ENCODE measurements at regions not wholly inside any gene's neighbourhood (a gene's known extent, or its start where the extent isn't known, plus 50 kb on each side); places are given as distances from the start of the nearest gene placed in this dataset.
"Not testable (repeated sequence)": the region's sequence is repeated elsewhere in the genome, so short reads cannot be mapped to it uniquely, and the experiment has no call there.

- DNase-seq (ENCODE audit: low spot score) (no peak), ATAC-seq (ENCODE audit: insufficient number of reproducible peaks, low FRiP score, low read depth) (no peak)
- H3K4me1 ChIP-seq (ENCODE audit: control insufficient read depth in 1 of 2, low read depth in 2 of 2), result no peaks in the 10 kb centered on the region
Measured at GRCh38 chr22:23484651-23485050, 95.4 kb downstream of the IGLL1 start.

DNA sequence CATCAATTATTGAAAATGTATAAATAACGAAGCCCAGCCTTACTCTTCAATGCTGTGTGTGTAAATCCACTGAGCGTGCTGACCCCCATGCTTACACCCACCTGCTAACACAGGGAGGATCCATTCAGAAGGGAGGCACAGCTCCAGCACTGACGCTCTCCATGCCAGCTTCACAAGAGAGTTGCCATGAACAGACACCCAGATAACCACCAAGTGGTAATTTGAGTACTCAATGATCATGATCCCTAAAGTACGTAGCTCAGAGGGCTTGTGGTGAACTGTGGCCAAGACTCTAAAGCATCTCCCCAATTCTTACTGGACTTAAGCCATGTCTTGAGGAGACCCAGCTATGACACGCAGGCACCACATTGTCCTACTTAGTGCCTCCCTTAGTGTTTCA is 98.7 kb downstream of the IGLL1 start:
- Histone ChIP-seq H3K9me3 (no peaks in the 10 kb centered on the region), H3K4me3 (no peak overlapping the region), H3K4me1 (ENCODE audit: control insufficient read depth in 1 of 2, low read depth in 2 of 2) (no peaks in the 10 kb centered on the region), H3K27ac (no peak overlapping the region), H3K36me3 (no peaks in the 10 kb centered on the region), H3K27me3 (replicated peaks; ENCODE audit: insufficient read depth) (no peaks in the 10 kb centered on the region)
- ATAC-seq (ENCODE audit: insufficient number of reproducible peaks, low FRiP score, low read depth) (no peak), DNase-seq (ENCODE audit: low spot score) (no peak)
- TF ChIP-seq, protein P1, sequence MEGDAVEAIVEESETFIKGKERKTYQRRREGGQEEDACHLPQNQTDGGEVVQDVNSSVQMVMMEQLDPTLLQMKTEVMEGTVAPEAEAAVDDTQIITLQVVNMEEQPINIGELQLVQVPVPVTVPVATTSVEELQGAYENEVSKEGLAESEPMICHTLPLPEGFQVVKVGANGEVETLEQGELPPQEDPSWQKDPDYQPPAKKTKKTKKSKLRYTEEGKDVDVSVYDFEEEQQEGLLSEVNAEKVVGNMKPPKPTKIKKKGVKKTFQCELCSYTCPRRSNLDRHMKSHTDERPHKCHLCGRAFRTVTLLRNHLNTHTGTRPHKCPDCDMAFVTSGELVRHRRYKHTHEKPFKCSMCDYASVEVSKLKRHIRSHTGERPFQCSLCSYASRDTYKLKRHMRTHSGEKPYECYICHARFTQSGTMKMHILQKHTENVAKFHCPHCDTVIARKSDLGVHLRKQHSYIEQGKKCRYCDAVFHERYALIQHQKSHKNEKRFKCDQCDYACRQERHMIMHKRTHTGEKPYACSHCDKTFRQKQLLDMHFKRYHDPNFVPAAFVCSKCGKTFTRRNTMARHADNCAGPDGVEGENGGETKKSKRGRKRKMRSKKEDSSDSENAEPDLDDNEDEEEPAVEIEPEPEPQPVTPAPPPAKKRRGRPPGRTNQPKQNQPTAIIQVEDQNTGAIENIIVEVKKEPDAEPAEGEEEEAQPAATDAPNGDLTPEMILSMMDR (IDR thresholded peaks at IDR 0.05), result no peak

More at GRCh38 chr22:23484651-23485050, 95.4 kb downstream of the IGLL1 start:
- TF ChIP-seq, protein P1 (IDR thresholded peaks at IDR 0.05), result no peak
- H3K9me3 ChIP-seq, result no peaks in the 10 kb centered on the region
- H3K27me3 ChIP-seq (replicated peaks; ENCODE audit: insufficient read depth), result no peaks in the 10 kb centered on the region
- no peaks in the 10 kb centered on the region for H3K36me3 ChIP-seq
- H3K4me3 ChIP-seq, result no peak overlapping the region
- H3K27ac ChIP-seq, result no peak overlapping the region

- TF ChIP-seq, protein P1 (IDR thresholded peaks at IDR 0.05), result no peak
Measured at GRCh38 chr22:23478175-23478574, 101.9 kb downstream of the IGLL1 start.

DNA sequence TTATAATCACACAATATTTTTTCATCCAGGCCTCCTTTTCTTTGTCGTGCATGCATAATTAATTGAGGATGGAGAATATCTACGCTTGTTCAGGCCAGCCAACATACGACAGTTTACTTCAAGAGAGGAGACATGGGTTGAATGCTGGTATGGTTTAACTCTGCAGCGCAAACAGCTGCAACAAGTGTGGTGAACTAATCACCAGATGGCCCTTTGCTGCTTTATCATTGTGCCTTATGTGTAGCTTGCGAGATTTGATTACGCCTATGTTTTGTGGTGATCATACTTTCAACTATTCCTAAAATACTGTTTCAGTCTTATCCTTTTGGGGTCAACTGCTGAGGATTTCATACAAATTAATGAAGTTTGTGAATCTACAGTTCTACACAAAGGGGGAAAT is 105.6 kb downstream of the IGLL1 start:
- not testable (repeated sequence) for H3K36me3 ChIP-seq; H3K4me1 ChIP-seq (ENCODE audit: control insufficient read depth in 1 of 2, low read depth in 2 of 2); H3K27ac ChIP-seq; ATAC-seq (ENCODE audit: insufficient number of reproducible peaks, low FRiP score, low read depth); H3K9me3 ChIP-seq; H3K4me3 ChIP-seq; DNase-seq (ENCODE audit: low spot score); H3K27me3 ChIP-seq (replicated peaks; ENCODE audit: insufficient read depth)

More at GRCh38 chr22:23478175-23478574, 101.9 kb downstream of the IGLL1 start:
- Histone ChIP-seq H3K9me3 (no peaks in the 10 kb centered on the region), H3K4me3 (no peak overlapping the region), H3K27me3 (replicated peaks; ENCODE audit: insufficient read depth) (no peaks in the 10 kb centered on the region), H3K27ac (no peak overlapping the region), H3K4me1 (ENCODE audit: control insufficient read depth in 1 of 2, low read depth in 2 of 2) (no peaks in the 10 kb centered on the region), H3K36me3 (no peaks in the 10 kb centered on the region)
- no peak for DNase-seq (ENCODE audit: low spot score)
- ATAC-seq (ENCODE audit: insufficient number of reproducible peaks, low FRiP score, low read depth), result no peak

- Histone ChIP-seq H3K27ac (no peak overlapping the region), H3K4me3 (no peak overlapping the region), H3K4me1 (ENCODE audit: control insufficient read depth in 1 of 2, low read depth in 2 of 2) (no peaks in the 10 kb centered on the region), H3K36me3 (no peaks in the 10 kb centered on the region), H3K9me3 (no peaks in the 10 kb centered on the region), H3K27me3 (replicated peaks; ENCODE audit: insufficient read depth) (no peaks in the 10 kb centered on the region)
- TF ChIP-seq, protein P1 (IDR thresholded peaks at IDR 0.05), result no peak
- DNase-seq (ENCODE audit: low spot score) (no peak), ATAC-seq (ENCODE audit: insufficient number of reproducible peaks, low FRiP score, low read depth) (no peak)
Measured at GRCh38 chr22:23473901-23474300, 106.2 kb downstream of the IGLL1 start.

- H3K4me3 ChIP-seq; H3K27ac ChIP-seq; ATAC-seq (ENCODE audit: insufficient number of reproducible peaks, low FRiP score, low read depth); H3K9me3 ChIP-seq; DNase-seq (ENCODE audit: low spot score); H3K36me3 ChIP-seq; H3K4me1 ChIP-seq (ENCODE audit: control insufficient read depth in 1 of 2, low read depth in 2 of 2); H3K27me3 ChIP-seq (replicated peaks; ENCODE audit: insufficient read depth): not testable (repeated sequence)
Measured at GRCh38 chr22:23472376-23472775, 107.7 kb downstream of the IGLL1 start.
